ENCODE measurements at regions not wholly inside any gene's neighbourhood (a gene's known extent, or its start where the extent isn't known, plus 50 kb on each side); places are given as distances from the start of the nearest gene placed in this dataset.
"Not testable (repeated sequence)": the region's sequence is repeated elsewhere in the genome, so short reads cannot be mapped to it uniquely, and the experiment has no call there.

DNA sequence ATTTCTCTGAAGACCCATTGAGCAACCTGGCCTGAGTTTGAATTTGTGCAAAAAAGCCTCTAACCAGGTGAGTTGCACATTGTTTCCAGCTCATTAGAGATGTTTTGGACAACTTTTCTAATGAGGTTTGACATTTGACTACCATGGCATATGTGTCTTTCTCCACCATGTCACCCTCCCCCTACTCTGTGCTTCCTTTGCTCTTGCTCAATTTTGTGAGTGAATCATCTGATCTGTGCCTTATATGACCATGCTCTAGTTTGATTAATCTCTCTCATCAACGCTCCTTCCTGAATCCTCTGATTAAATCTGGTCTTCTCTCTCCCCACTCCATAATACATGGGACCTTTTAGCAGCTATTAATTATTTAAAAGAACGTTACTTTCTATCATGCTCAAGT is 144.8 kb upstream of the SAMSN1 start:
- DNase-seq (ENCODE audit: low read depth in 4 of 4, low spot score in 3 of 4): no peak

- DNase-seq (ENCODE audit: low read depth in 4 of 4, low spot score in 3 of 4): no peak
Measured at GRCh38 chr21:14688936-14689335, 142.8 kb upstream of the SAMSN1 start.

DNA sequence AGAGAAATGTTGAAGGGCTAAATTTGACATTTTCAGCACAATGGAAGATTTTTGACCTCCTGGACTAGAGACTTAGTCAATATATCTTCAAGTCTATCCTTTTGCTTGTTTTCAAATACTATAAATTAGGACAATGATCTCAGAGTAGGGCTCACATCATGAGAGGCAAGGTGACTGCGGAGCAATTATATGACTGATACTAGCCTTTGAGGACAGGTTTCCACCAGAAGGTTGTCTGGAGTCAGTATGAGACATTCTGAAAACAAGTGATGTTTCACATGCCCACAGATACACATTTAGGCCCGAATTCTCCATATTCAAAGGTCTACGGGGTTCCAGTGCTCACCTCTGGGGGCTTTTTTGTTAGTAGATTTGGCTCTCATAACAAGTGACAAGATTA is 142.3 kb upstream of the SAMSN1 start:
- no peak for DNase-seq (ENCODE audit: low read depth in 4 of 4, low spot score in 3 of 4)

GRCh38 chr21:14687268-14687625 is 141.1 kb upstream of the SAMSN1 start:
- no peak for DNase-seq (ENCODE audit: low read depth in 4 of 4, low spot score in 3 of 4)

DNA sequence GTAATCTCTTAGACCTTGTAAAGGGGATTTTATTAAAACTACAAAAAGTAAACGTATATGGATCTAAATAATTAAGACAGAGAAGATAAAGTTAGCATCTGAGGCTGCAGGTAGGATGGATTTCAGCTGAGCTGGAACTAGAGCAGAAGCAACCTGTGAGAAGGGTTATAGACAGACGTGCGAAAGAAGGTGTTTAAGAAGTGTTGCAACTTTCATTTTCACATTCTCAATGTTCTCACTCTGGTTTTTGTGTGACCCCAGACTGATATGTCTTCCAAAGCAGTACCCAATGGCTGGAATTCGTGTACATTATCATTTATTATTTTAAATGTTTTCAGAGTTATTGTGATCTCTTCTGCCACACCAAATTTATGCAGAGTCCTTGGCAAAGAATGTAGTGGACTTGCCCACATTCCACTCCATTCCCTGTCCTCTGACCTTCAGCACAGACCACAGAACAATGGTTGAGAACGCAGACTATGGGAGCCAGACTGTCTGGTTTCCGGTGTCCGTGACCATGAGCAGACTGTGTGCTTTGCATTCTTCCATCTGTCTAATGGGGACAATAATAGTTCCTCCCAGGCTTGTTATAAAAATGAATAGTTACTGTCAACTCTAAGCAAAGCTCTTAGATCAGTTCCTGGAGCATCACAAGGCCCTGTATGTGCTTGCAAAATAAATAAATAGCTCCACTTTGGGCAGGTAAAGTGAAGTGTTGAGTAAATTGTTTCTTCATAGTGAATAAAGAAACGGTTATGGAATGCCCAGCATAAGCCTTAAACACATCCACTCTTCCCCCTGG is 140.6 kb upstream of the SAMSN1 start:
- no peak for DNase-seq (ENCODE audit: low read depth in 4 of 4, low spot score in 3 of 4)

GRCh38 chr21:14685568-14685967 is 139.5 kb upstream of the SAMSN1 start:
- DNase-seq (ENCODE audit: low read depth in 4 of 4, low spot score in 3 of 4): no peak

GRCh38 chr21:14684071-14684470 is 138.0 kb upstream of the SAMSN1 start:
- no peak for DNase-seq (ENCODE audit: low read depth in 4 of 4, low spot score in 3 of 4)

- no peak for DNase-seq (ENCODE audit: low read depth in 4 of 4, low spot score in 3 of 4)
Measured at GRCh38 chr21:14683063-14683462, 136.9 kb upstream of the SAMSN1 start.

DNA sequence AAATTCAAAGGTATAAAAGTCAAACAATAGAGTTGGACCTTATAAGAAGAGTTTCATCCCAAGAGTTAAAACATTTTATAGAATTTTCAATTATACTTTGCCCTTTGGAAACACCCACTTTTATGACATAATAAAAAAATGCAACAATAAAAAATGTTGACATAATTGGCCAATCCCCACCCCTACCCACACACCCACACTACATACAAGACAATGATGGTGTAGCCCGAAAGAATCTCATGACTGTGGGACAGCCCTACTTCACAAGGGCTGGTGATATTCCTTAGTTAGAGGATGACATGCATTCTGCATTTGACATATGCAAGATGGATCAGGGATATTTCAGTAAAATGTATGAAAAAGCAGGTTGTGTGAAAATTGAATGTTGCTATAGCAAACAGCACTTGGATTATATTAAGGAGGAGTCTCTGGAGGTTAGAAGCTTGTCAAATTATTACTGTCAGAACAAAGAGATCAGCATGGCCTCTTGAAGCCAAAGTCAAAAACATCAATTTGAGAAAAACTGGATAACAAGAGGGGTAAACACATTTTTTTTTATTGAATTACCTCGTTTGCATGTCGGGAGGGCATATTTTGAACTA is 133.0 kb upstream of the SAMSN1 start:
- no peak for DNase-seq (ENCODE audit: low read depth in 4 of 4, low spot score in 3 of 4)

DNA sequence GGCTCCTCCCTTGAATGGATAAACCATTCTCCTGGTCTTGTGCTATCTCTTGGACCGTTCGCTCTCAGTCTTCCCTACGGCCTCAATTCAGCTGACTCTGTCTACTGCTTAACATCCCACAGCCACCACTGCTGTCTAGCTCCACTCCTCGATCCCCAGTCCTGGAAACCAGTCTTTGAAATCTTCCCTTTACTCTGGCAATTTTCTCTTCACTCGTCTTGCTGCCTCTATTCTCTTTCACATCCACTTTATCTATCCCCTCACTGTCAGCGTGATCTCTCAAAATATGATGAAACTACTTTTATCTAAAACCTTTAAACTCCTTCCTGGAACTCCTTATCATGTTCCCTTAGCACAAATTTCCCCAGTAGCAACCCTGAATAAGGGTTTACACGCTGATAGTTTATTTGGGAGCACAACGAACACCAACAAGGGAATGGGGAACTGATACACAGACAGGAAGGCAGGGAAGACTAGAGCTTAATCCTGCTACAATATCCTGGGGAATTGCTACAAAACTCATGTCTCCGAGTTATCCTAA is 131.6 kb upstream of the SAMSN1 start:
- no peak for DNase-seq (ENCODE audit: low read depth in 4 of 4, low spot score in 3 of 4)

DNA sequence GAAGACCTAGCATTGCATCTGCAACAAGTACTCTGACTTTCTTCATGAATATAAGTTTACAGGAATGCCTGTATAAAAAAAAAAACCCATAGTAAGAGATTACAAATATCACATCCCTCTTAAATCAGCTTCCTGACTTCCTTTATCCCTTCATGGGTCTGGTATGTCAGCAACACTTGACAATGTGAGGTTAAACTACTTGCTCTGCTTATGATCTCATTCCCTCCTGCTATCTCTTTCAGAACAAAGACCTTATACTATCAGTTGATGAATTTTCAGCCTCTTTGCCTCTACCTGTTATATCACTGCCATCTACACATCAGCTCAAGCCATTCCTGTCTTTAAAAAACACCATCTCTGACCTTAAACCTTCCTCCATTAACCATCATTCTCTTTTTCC is 130.9 kb upstream of the SAMSN1 start:
- no peak for DNase-seq (ENCODE audit: low read depth in 4 of 4, low spot score in 3 of 4)

GRCh38 chr21:14675774-14676530 is 129.8 kb upstream of the SAMSN1 start:
- DNase-seq (ENCODE audit: low read depth in 4 of 4, low spot score in 3 of 4): no peak

- no peak for DNase-seq (ENCODE audit: low read depth in 4 of 4, low spot score in 3 of 4)
Measured at GRCh38 chr21:14673649-14674048, 127.5 kb upstream of the SAMSN1 start.

- DNase-seq (ENCODE audit: low read depth in 4 of 4, low spot score in 3 of 4): no peak
Measured at GRCh38 chr21:14672466-14672865, 126.4 kb upstream of the SAMSN1 start.

- DNase-seq (ENCODE audit: low read depth in 4 of 4, low spot score in 3 of 4): no peak
Measured at GRCh38 chr21:14670409-14670808, 124.3 kb upstream of the SAMSN1 start.

- DNase-seq (ENCODE audit: low read depth in 4 of 4, low spot score in 3 of 4): not testable (repeated sequence)
Measured at GRCh38 chr21:14669092-14669491, 123.0 kb upstream of the SAMSN1 start.

DNA sequence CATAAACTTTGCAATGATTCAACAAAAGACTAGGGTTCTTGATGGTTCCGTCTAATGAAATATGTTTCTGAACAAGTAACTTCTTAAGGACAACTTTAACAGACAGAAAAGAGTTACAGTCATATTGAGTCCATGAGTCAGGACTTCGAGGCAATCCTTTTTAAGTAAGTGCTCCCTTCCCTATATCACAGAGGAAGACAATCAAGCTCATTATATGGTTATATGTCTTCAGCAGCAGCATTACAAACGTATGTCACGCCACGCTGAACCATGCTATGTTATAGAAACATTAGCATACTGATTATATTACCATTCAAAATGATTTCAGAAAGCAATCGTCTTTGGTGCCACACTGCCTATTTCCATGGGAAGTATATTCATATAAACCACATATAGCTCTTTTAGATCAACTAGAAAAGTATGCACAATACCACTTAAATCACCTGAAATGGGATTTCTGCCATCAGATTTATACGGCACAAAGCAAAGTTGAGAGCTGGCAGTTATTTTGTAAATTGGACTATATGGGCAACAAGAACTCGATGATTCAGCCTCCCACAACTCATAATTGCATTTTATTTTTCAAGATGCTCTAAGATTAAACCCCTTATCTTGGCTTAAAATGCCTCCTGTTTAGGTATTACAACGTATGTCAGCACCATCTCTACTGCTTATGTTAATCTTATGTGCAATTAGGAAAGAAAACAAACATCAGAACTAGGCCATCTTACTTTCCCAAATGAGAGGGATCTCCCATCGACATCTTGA is 111.3 kb upstream of the SAMSN1 start:
- DNase-seq (ENCODE audit: low read depth in 4 of 4, low spot score in 3 of 4): no peak

- no peak for DNase-seq (ENCODE audit: low read depth in 4 of 4, low spot score in 3 of 4)
Measured at GRCh38 chr21:14646893-14647292, 100.8 kb upstream of the SAMSN1 start.

GRCh38 chr21:14645702-14646101 is 99.6 kb upstream of the SAMSN1 start:
- no peak for DNase-seq (ENCODE audit: low read depth in 4 of 4, low spot score in 3 of 4)

DNA sequence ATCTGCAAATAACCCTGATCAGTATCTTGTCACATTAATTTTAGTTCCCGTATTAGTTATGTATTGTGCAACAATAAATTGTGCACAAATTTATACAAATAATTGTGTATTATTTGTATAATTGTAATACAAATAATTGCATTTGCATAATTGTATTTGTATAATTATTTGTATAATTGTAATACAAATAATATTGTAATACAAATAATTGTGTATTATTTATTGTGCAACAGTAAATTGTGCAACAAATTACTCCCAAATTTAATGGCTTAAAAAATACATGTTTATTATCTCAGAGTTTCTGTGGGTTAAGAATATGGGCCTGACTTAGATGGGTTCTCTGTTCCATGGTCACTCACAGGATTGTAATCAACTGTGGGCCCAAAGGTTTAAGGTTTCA is 86.2 kb upstream of the SAMSN1 start:
- DNase-seq (ENCODE audit: low read depth in 4 of 4, low spot score in 3 of 4): no peak

DNA sequence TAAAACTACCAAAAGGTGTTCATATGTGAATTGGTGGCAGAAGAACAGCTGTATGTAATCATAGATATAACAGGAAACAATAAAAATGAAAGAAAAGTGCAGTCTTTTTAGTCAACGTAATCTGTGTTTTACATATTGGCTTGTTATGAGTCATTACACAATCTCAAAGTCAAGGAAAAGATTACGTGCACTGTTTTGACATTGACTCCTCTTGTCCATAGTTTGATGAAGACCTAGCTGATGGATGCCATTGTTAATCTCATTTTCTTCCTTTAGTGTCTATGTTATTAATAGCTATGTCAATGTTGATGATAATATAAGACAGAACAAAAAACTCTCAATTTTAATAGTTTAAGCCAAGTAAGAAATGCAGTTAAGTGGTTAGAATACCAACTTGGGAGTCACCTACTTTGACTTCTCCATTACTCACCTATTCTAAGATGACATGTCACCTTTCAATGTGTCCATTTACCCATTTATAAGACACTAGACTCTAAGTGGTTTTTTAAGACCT is 84.5 kb upstream of the SAMSN1 start:
- no peak for DNase-seq (ENCODE audit: low read depth in 4 of 4, low spot score in 3 of 4)
